GM19023 (cell line): ENCODE measurements at regions not wholly inside any gene's neighbourhood (a gene's known extent, or its start where the extent isn't known, plus 50 kb on each side); places are given as distances from the start of the nearest gene placed in this dataset.
"Not testable (repeated sequence)": the region's sequence is repeated elsewhere in the genome, so short reads cannot be mapped to it uniquely, and the experiment has no call there.

Source experiments
- ATAC-seq: cut with Tn5 transposase; IDR thresholded peaks from one replicate; pipeline ENCODE4 v1.9.1; 2021; ENCODE audit warnings: mild to moderate bottlenecking, moderate library complexity; ENCODE audit not compliant: unreplicated experiment

- peak; percentile 64 for ATAC-seq
These were observed 611.2 kb upstream of the GRM7 start for GRCh38 chr3:6249679-6250078.

GRCh38 chr3:6250167-6250566, 610.7 kb upstream of the GRM7 start:
- peak; percentile 94 for ATAC-seq

GRCh38 chr3:6251612-6252400, 609.1 kb upstream of the GRM7 start:
- no peak for ATAC-seq

- no peak for ATAC-seq
These were observed 606.4 kb upstream of the GRM7 start for GRCh38 chr3:6254490-6254889.

GRCh38 chr3:6255229-6255628, 605.7 kb upstream of the GRM7 start:
- ATAC-seq, result no peak

- peak; percentile 75 for ATAC-seq
These were observed 600.2 kb upstream of the GRM7 start for GRCh38 chr3:6260551-6261191.

GRCh38 chr3:6262010-6262409, 598.9 kb upstream of the GRM7 start:
- ATAC-seq, result no peak

GRCh38 chr3:6264036-6264435, 596.9 kb upstream of the GRM7 start:
- no peak for ATAC-seq

- ATAC-seq, result no peak
These were observed 596.0 kb upstream of the GRM7 start for GRCh38 chr3:6264906-6265305.

GRCh38 chr3:6266135-6266534, 594.8 kb upstream of the GRM7 start:
- ATAC-seq, result no peak

GRCh38 chr3:6273878-6274277, 587.0 kb upstream of the GRM7 start:
- no peak for ATAC-seq

- ATAC-seq, result no peak
These were observed 579.3 kb upstream of the GRM7 start for GRCh38 chr3:6281662-6282061.

GRCh38 chr3:6282918-6283317, 578.0 kb upstream of the GRM7 start:
- no peak for ATAC-seq

GRCh38 chr3:6287088-6287875, 573.6 kb upstream of the GRM7 start:
- no peak for ATAC-seq

GRCh38 chr3:6301626-6302025, 559.3 kb upstream of the GRM7 start:
- no peak for ATAC-seq

GRCh38 chr3:6315906-6316305, 545.0 kb upstream of the GRM7 start:
- no peak for ATAC-seq

GRCh38 chr3:6321999-6322398, 538.9 kb upstream of the GRM7 start:
- ATAC-seq, result no peak

GRCh38 chr3:6326771-6327170, 534.1 kb upstream of the GRM7 start:
- no peak for ATAC-seq

GRCh38 chr3:6340980-6341325, 520.0 kb upstream of the GRM7 start:
- ATAC-seq, result not testable (repeated sequence)

GRCh38 chr3:6351752-6352151, 509.2 kb upstream of the GRM7 start:
- ATAC-seq, result no peak

- no peak for ATAC-seq
These were observed 506.3 kb upstream of the GRM7 start for GRCh38 chr3:6354653-6355052.

GRCh38 chr3:6362406-6362805, 498.5 kb upstream of the GRM7 start:
- ATAC-seq, result no peak
